HS-27A (cell line): ENCODE measurements at regions not wholly inside any gene's neighbourhood (a gene's known extent, or its start where the extent isn't known, plus 50 kb on each side); places are given as distances from the start of the nearest gene placed in this dataset.
A peak's percentile ranks its signal among the peaks of the same experiment; 100 is the strongest.

Source experiments
- DNase-seq: peaks from one replicate; pipeline ENCODE4 v3.0.0-alpha.2; 2012; ENCODE audit warnings: low read depth, missing footprints

DNA sequence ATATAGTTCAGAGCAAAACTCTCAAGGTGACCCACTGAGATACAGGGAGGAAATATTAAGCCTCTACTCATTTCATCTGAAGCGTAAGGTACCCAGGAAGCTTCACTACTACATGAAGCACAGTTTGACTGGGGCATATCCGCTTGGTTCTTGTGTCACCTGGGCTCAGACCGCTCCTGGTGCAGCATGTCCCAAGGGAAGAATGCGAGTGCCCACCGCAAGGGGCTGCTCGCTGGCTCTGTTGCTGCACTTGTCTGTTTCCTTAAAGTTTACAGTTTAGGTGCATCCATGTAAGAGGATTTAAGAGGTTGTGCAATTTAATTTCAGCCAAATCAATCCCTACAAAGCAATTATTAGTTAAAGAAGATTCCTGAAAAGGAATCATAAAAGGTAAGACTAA is 507.8 kb downstream of the FBXO15 start:
- DNase-seq = no peak

DNA sequence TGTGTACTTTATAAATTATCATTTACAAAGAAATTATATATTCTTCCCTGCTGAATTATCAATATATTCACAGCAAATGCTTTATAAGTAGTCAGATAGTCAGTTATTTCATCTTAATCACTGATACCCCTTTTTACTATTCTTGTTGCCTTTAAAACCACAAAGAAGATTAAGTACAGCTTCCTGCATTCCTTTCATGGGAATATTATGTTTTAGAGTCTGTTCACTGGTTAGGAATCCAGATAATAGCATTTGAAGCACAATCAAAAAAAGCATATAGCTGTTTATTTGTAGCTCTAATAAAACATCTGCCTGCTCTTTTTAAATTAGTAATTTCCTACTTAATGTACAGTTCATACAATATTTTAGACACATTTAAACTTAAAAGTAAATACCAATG is 508.9 kb downstream of the FBXO15 start:
- DNase-seq = no peak

DNA sequence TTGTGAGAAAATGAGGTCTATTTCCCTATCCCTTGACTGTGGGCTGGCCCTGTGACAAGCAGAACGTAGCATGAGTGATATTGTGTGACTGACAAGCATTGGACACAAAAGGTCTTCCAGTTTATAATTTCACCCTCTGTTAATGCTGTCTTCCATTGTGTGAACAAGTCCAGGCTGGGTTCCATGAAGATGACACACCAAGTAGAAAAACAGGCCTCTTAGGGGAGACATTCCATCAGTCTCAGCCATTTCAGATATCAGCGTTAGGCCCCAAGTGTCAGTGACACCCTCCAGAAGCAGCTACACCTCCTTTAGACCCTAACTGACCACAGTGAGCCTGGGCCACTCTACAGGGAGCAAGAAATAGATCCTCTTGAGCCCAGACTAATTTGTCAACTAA is 511.3 kb downstream of the FBXO15 start:
- DNase-seq = no peak

DNA sequence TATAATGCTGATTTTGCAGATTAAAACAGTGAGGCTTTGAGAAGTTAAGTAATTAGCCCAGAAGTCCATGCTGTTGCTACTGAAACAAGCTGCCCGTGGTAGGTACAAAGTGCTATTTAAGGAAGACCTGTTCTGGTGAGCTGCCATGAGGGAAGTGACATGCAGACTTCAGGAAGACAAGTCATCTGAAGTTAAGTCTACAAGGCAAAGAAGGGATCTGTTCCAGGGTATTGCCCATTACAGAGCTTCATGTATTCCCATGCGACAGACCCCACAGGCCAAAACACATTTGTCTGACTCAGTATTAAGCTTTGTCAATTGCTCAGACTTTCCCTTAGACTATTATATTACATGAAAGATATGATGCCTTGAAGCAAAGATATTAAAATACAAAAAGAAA is 520.8 kb downstream of the FBXO15 start:
- no peak for DNase-seq

DNA sequence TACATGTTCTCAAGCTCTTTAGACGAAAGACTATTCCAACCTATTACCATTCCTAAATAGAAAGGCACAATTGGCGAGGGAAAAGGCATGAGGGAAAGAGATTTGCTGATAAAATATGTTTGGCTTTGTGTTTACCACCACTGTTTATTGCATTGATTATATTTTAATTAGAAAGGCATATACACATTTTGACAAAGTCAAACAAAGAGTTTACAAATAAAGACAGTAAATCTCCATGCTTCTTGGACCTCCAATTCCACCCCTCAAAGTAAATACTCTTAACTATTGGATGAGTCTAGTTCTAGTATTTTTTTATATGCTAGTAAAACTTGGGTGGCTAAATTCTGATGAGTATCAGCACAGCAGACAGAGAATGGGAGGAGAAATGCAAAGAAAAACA is 521.4 kb downstream of the FBXO15 start:
- no peak for DNase-seq

DNA sequence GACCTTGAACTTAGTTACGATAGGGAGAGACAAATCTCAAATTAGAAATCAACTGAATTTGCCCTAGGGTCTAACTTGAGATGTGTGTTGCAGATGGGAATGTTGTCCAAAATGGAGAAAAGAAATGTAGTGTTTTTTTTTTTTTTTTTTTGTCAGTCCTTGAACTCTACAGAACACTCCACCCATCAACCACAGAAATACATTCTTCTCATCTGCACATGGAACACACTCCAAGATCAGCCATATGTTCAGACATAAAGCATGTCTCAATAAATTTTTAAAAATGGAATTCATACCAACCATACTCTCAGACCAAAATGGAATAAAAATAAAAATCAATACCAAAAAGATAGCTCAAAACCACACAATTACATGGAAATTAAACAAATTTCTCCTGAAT is 526.5 kb downstream of the FBXO15 start:
- DNase-seq = no peak

DNA sequence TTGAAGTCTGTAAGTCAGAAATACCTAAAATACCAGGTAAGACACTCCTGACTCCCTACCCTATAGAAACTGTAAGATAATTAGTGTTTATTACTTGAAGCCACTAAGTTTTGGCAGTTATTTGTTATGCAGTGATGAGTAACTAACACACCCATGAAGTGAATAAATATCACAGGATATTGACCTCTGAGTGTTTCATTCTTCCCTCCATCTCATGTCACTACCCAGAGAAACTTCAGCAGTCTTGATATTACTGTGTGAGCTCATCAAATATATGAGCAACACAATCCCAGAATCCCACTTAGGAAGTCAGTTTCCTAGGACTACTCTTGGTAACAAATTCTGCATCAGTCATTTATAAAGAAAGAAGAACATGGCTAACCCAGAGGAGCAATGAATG is 529.7 kb downstream of the FBXO15 start:
- no peak for DNase-seq

DNA sequence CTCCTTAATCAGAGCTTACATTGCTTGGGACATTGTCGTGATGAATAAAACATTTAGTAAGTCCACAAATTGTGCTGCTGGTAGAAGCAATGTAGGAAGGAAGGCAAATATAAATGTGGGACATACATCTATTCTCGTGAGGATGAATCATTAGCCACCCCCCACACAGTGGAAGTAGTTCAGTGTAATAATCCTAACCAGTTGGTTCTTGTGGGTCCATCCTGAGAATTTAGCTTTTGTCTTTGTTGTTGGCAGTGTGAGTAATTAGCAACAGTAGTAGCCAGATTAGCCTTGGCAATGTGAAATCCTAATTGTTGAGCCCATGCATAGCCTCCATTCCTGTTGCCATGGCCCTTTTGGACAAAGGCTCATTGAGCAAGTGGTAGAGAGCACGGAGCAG is 532.1 kb downstream of the FBXO15 start:
- DNase-seq = no peak

DNA sequence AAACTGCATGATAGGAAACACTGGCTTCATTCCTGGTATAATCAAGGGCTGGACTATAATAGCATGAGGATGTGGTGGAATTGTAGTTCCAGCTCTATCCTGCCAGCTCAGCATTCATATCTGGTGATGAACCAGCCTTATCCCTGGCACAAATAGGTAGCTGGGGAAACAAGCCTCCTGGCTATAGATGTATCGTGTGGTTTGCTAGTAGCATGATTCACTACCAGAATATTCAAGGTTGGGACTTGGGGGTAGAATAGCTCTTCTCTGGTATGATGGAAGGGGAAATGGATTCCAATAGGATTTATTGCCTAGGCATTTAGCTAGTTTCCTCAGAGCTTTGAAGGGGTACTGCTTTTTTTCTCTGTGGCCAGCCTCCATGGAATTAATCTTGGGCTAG is 532.8 kb downstream of the FBXO15 start:
- DNase-seq = peak; percentile 15

DNA sequence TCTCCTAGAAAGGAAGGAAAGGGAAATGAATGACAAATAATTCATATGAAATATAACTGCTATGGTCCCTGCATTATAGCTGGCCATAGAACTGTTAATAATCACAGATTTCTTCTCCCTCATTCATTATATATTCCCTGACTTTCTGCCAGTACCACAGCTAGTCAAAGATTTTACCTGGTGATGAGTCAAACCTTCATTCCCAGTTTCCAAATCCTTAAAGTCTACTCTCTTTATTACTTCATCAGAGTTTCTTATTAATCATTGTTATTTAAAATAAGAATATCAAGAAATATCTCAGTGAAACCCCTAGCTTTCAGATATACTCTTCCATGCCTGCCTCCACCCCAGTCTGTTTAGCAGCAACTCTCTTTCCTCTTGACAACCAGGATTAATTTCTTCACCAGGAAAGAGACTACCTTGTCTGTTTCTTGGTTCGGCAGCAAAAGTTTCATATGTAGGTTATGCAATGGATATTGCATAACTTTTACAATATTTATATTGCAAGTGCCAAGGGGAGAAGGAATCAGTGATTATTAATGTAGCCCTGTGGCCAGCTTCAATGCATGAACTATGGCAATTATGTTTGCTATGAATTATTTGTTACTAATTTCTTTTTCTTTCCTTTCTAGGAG is 533.8 kb downstream of the FBXO15 start:
- DNase-seq = no peak

DNA sequence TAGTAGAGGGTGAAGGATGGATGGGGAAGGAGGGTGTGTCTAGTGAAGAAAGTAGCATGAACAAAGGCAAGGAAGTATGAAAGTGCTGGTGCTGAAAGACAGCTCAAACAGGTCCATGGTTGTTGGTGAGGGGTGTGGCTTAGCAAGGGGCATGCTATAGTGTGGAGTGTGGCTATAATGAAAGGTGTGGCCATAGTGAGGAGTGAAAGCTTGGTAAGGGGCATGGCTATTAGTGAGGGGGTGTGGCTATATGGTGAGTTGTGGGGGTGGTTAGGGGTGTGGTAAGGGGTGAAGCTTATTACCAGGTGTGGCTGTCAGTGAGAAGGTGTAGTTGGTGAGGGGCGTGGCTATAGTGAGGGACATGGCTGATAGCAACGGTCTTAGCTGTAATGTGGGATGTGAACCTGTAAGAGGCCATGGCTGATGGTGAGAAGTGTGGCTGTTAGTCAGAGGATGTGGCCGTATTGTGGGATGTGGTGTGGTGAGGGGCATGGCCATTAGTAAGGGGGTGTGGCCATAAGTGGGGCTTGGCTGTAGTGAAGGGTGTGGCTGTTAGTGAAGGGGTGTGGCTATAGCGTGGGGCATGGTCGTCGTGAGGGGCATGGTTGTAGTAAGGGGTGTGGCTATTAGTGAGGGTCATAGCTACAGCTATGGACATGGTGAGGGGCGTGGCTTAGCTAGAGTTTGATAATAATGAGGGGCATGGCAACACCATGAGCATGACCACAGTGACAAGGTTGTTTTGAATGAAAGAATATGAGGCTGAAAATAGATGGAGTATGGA is 549.6 kb downstream of the FBXO15 start:
- no peak for DNase-seq

DNA sequence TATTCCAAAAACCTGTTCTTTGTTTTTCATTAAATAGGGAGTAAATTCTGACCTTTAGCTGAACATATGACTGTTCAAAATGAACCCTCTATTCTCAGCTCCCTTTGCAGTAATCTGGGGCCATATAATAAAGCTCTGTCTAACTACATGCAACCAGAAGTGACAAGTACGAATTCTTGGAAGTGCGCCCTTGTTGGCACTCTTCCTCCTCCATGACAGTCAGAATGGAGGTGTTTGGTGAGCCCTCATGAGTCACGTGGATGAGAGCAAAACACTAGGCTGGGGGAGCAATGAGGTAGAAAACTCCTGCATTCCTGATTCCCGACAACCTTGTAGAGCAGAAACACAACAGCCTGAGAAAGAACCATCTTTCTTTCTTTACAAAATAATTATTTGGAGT is 552.9 kb downstream of the FBXO15 start:
- no peak for DNase-seq

DNA sequence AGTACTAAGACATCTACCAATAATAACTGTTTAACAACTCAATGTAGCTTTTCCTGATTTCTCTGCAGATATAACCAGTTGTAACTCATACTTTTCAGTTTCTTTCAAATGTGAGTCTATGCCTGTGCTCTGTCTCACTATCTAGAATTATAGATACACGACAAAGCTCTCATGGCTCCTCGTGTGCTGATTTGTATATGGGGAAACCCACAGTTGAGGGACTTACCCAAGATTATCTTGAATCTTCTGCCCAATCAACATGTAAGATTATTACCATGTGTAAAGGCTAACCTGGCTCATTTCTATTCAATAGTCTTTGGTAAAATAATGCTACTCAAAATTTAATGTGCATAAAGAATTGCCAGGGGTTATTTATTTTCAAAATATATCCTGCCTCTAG is 554.4 kb downstream of the FBXO15 start:
- DNase-seq = no peak

DNA sequence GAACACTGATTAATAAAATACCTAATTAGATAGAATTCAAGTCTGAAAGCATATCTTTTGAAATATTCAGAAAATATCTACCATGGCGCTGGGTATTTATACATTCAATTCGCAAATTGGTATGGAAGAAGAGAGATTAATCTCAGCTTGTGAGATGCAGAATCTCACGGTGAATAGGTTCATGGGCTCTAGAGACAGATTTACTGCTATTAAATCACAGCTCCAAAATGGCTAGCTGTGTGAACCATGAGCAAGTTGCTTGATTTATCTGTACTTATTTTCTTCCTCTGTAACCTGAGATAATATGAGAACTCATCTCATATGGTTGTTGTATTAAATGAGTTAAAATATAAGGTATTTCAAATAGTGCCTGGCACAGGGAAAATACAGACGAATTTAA is 556.7 kb downstream of the FBXO15 start:
- no peak for DNase-seq

DNA sequence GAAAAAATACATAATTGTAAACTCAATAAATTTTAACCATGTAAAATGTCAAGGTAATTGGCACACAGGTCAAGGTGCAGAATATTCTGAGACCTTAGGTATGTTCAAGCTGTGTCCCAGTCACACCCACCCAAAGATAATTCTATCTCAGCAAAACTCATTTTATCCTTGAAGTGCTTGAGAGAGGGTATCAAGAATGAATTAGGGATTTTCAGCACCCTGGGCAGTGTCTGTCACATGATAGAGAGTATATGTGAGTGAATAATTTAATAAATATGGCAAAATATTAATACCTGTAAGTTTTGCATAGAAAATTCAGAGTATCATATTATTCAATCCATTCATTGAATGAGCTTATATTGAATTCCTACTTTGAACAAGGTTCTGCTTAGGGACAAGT is 567.9 kb downstream of the FBXO15 start:
- no peak for DNase-seq

DNA sequence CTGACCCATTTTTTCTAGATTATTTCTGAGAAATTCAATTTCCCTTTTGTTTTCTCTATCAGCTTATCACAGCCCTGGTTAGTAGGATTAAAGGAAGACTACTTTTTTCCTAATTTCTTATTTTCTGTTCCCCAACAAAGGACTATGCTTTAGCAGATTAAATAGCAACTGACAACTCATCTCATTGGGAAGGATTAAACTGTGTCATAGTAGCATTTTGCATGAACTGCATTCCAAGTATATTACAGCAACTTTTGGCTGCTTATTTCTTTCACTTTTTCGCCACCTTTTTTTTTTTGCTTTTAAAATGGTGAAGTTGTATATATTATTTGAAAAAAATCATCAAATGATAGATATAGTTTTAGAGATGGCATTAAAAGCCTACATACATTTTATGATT is 570.3 kb downstream of the FBXO15 start:
- DNase-seq = no peak

DNA sequence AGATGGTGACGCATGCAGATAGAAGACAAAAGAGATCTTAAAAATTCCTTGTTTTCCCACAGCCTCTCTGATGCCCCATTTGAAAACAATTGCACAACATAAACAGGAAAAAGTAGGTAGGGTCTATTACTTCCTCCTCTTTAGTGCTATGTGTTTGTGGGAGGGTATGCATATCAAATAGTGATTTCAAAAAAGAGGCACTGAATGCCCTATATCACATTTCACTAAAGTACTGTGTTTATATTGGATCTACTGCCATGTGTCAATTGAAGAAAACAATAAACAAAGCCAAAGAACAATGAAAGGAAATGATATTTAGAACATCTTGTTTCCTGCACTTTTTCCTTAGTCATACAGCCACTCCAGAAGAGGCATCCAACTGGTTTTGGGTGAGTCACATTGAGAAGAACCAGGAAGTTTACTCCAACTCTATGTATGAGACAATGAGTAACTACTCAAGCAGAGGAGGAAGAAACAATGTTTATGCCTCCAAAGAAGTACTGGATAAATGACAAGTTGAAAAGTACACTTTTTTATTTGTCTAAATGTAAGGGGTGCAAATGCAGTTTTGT is 583.6 kb downstream of the FBXO15 start:
- no peak for DNase-seq

DNA sequence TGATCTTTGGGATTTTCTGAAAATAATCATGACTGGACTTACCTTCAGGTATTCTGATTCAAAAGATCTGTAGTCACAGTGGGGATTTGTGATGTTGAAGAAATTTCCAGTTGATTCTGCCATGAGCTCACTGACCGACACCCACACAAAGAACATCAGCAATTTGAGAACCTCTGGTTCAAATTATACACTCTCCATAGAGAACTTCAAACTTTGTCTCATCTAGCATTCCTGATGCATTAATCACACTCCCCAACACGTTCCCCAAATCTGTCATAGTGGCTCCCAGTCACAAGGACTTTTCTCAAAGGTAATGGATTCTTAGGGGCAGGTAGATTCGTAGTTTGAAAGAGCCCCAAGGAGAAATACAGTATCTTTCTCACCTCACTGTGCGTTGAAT is 584.3 kb downstream of the FBXO15 start:
- DNase-seq = no peak

DNA sequence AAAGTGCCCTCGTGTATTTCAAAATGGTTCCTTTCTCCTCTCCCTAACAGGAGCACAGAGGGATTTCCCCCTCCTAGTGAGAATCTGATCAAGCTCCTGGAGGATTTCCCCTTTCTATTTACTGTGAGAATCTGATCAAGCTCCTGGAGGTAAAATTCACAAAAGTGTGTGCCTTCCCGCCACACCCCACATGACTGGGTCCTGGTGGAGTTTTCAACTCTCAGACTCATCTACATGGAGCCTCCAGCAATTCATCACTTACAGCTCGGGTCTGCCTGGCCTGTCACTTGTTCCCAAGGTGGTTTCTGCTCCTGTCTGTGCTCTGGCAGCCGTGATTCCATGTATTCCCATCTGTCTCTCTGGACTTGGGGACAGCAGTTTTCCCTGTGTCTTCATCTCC is 590.7 kb downstream of the FBXO15 start:
- DNase-seq = no peak

DNA sequence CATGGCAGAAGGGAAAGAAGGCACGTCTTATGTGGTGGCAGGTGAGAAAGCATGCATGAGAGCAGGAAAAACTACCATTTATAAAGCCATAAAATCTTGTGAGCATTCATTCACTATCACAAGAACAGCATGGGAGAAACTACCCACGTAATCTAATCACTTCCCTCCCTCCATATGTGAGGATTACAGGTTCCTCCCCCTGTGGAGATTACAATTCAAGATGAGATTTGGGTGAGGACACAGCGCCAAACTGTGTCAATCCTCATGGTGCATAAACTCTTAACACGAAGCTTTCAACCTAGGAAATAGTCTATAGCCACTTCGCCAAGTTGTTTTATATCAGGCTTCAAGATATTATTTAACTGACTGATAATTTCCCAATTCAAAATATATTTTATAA is 595.5 kb downstream of the FBXO15 start:
- no peak for DNase-seq

DNA sequence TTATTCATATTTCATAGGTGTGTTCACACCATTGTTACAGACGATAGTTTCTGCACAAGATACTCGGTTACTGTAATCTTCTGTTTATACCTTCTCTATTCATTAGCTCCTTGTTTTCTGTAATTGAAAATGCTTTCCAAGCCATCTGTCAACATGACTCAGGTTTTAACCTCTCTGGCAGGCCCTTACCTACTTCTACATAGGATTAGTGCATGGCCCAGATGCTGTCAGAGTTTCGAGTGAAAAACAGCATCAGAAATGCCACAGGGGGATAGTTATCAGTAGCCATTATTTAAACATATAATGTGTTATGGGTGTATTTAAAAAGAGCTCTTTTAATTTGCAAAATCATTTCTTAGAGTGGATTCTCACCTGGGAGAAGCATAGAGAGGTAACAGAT is 596.4 kb downstream of the FBXO15 start:
- DNase-seq = no peak

DNA sequence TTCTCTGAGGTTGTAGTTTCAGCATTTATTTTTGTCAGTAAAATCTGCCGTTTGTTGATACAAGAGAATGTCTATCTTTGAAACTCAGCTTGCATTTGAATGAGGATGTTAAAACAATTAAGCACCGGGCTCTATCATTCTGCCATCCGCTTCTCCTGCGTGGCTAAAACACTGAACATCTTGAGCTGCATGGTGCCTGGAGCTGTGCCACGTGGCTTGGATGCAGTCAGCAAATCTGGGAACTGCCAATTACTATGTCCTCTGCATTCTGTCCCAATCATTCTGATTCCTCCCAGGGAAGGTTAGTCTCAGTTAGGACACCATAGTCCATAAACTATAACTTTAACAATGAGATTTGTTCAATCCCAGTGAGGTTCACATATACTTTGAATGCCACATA is 598.4 kb downstream of the FBXO15 start:
- no peak for DNase-seq

DNA sequence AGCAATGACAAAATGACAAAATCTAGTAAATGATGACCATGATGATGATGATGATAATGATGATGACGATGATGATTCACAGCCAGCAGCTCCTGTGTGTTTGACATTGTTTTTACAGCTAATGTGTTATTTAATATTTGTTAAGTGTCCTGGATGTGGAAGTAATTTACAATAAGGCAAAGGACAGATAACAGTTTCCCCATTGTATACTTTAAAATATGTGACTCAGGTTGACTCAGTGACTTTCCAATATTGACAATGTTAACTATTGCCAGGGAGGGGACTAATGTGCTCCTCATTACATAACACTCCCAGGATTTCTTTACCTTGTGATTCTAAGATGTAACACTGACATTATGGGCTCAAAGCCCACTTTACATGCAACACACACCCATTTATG is 602.2 kb downstream of the FBXO15 start:
- no peak for DNase-seq

DNA sequence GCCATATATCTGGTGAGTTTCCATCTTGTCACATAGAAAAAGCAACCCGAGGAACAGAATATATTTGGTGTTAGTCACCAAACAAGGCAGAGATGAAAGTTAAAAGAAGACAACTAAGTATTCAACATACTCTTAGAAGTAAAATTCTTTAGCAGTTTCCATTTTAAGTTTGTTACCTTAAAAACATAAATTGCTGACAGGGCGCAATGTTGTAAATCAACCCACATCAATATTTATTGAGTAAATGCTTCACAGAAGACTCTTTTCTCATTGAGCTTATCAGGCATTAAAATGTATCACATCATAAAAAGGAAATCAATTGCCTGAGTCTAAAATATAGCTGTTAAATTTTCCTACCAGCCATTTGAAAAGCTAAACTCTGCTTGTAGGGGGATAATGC is 603.0 kb downstream of the FBXO15 start:
- DNase-seq = no peak
